Liver (tissue), 3 donors: ENCODE measurements at regions not wholly inside any gene's neighbourhood (a gene's known extent, or its start where the extent isn't known, plus 50 kb on each side); places are given as distances from the start of the nearest gene placed in this dataset.

Source experiments
- CTCF ChIP-seq: fragments of 150-350 bp; IDR thresholded peaks from 2 replicates; pipeline ENCODE4 v1.5.1; 2017; ENCODE audit warnings: improper control_type of control experiment, low read depth, low read length; ENCODE audit not compliant: missing input control
- EGR1 ChIP-seq, 2 donors: IDR thresholded peaks; 2 replicates each; pipeline ENCODE4 v1.6.1; 2016 to 2018; ENCODE audit warnings: antibody characterized with exemption in 2 of 2, low read depth in 2 of 2
- FOXA1 ChIP-seq: IDR thresholded peaks from 2 replicates; pipeline ENCODE4 v1.6.1; 2016; ENCODE audit warnings: antibody characterized with exemption
- JUND ChIP-seq, 2 donors: IDR thresholded peaks; 2 replicates each; pipeline ENCODE4 v1.6.1; 2016; ENCODE audit warnings: antibody characterized with exemption in 2 of 2
- MAX ChIP-seq: IDR thresholded peaks from 2 replicates; pipeline ENCODE4 v1.6.1; 2016; ENCODE audit warnings: antibody characterized with exemption
- REST ChIP-seq: IDR thresholded peaks from 2 replicates; pipeline ENCODE4 v1.6.1; 2016; ENCODE audit warnings: antibody characterized with exemption, mild to moderate bottlenecking
- SP1 ChIP-seq: IDR thresholded peaks from 2 replicates; pipeline ENCODE4 v1.6.1; 2018; ENCODE audit warnings: antibody characterized with exemption, mild to moderate bottlenecking
- ZBTB33 ChIP-seq: IDR thresholded peaks from 2 replicates; pipeline ENCODE4 v1.6.1; 2016; ENCODE audit warnings: antibody characterized with exemption
- donor health status: healthy.
- donor health status: healthy.

- no peak for TF ChIP-seq CTCF
- TF ChIP-seq ZBTB33, result no peak
- TF ChIP-seq EGR1 (IDR thresholded peaks at IDR 0.05; ENCODE audit: low read depth in 2 of 2), result no peak
- TF ChIP-seq SP1, result no peak
- no peak for TF ChIP-seq MAX
- TF ChIP-seq REST, result no peak
- TF ChIP-seq JUND (IDR thresholded peaks at IDR 0.05), result no peak
- TF ChIP-seq FOXA1, result no peak
These were observed 225.2 kb upstream of the BTG1 start for GRCh38 chr12:92370828-92371227.
